ENCODE measurements at regions not wholly inside any gene's neighbourhood (a gene's known extent, or its start where the extent isn't known, plus 50 kb on each side); places are given as distances from the start of the nearest gene placed in this dataset.
A peak's percentile ranks its signal among the peaks of the same experiment; 100 is the strongest.

DNA sequence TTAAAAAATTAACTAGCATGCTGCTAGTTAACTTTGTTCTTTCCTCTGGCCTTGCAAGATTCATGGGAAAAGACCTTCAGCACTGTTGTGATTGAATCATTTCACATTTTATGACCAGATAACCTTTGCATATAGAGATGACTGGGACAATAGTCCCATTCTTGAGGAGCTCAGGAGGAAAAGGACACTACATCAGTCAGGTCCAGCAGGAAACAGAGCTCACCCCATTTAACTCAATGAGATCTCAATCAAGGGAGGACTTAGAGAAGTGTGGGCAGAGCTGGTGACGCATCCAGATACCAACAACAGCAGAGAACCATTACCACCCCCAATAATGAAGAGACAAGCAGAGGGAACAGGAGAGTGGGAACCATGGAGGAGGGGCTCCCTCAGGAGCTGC, 109.4 kb upstream of the GUCA2B start:
- Mint-ChIP-seq H3K4me1 (peaks cover 5% of the 10 kb centered on the region), H3K4me3 (no peak overlapping the region), H3K36me3 (ENCODE audit: low read depth) (no peaks in the 10 kb centered on the region), H3K27ac (no peak overlapping the region), H3K27me3 (peaks cover 12% of the 10 kb centered on the region)
- ATAC-seq = no peak
- H3K9me3 ChIP-seq (ENCODE audit: control insufficient read depth, low read length, poor library complexity, severe bottlenecking) = no peaks in the 10 kb centered on the region
- DNase-seq = no peak

DNA sequence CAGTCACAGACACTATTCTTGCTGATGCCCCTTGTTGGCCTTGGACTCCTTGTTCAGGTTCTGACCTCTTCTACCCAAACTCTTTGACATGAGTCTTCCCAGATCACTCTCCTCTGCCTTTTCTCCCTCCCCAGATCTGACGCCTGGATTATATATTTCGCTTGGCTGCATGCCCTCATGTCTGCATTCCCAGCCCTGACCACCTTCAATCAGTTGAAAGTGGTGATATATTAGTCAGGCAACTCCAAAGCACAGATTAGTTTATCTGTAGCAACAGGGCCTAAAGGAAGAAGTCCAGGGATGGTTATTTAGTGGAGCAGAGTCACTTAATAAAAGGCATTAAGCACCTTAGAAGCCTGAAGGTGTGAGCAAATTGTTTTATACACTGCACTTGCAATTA, 110.0 kb upstream of the GUCA2B start:
- H3K9me3 ChIP-seq (ENCODE audit: control insufficient read depth, low read length, poor library complexity, severe bottlenecking) = no peaks in the 10 kb centered on the region
- DNase-seq = no peak
- no peak for ATAC-seq
- Mint-ChIP-seq H3K27ac (no peak overlapping the region), H3K27me3 (peaks cover 8% of the 10 kb centered on the region), H3K4me1 (peaks cover 5% of the 10 kb centered on the region), H3K36me3 (ENCODE audit: low read depth) (no peaks in the 10 kb centered on the region), H3K4me3 (no peak overlapping the region)

DNA sequence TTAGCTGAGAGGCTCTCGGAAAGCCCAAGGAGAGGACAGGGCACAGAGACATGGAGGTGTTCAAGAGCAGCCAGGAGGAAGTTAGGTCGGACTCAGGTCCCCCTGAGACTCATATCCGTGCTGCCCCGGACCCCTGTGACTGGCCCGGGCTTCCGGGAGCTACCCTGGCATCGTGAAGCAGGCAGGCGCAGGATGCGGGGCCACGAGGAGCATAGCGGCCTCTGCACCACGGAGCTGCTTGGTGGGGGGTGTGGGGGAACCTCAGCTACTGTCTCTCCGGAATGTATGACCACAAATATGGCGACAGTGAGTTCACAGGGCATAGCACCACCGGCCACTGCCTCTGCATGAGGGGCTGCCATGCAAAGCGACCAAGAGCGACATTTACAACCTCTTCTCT, 112.2 kb upstream of the GUCA2B start:
- no peaks in the 10 kb centered on the region for H3K9me3 ChIP-seq (ENCODE audit: control insufficient read depth, low read length, poor library complexity, severe bottlenecking)
- H3K4me1 Mint-ChIP-seq = peaks cover 8% of the 10 kb centered on the region
- peak overlapping the region; percentile 74 for H3K27ac Mint-ChIP-seq
- H3K36me3 Mint-ChIP-seq (ENCODE audit: low read depth) = no peaks in the 10 kb centered on the region
- no peaks in the 10 kb centered on the region for H3K27me3 Mint-ChIP-seq
- no peak for DNase-seq
- H3K4me3 Mint-ChIP-seq = no peak overlapping the region
- no peak for ATAC-seq

DNA sequence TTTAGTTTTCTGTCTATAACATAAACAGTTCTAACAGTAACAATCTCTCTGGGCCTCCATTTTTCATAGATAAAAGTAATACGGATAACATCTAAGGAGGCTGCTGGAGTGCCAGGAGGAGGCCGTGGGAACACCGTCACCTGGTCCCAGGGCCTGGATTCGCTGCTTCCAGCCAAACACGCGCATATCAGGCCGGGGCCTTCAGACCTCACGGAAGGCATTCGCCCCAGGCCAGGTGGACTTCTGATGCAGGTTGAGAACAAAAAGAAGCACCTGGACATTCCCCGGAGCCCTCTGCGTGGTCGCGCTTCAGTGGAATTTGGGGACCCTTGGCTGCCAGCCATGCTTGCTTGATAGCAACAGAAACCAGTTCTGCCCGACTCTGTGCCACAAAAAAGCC, 113.1 kb upstream of the GUCA2B start:
- H3K4me3 Mint-ChIP-seq = no peak overlapping the region
- ATAC-seq = no peak
- H3K4me1 Mint-ChIP-seq = peaks cover 8% of the 10 kb centered on the region

DNA sequence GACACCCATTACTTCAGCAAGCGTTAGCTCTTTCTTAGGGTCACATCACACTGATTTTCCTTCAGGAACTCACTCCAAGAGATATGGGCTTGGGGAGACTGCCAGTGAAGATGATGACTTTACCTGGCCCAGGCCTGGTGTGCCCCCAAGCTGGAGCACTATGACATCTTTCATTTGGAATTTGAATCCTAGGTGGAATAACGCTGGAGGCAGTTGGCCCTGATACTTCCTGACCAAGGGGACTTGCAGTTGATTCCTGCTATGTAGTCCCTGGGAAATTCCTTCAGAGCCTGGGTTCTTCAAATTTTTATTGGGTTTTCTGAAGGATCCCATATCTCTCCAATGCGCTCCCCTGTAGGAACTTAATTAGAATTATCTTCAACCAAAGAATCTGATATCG, 114.9 kb upstream of the GUCA2B start:
- H3K4me3 Mint-ChIP-seq = no peak overlapping the region
- no peak for ATAC-seq
- no peaks in the 10 kb centered on the region for H3K9me3 ChIP-seq (ENCODE audit: control insufficient read depth, low read length, poor library complexity, severe bottlenecking)
- no peak for DNase-seq
- H3K27ac Mint-ChIP-seq = no peak overlapping the region
- no peaks in the 10 kb centered on the region for H3K27me3 Mint-ChIP-seq
- peaks cover 14% of the 10 kb centered on the region for H3K4me1 Mint-ChIP-seq
- H3K36me3 Mint-ChIP-seq (ENCODE audit: low read depth) = peaks cover 2% of the 10 kb centered on the region

More for the DNA sequence above, 113.1 kb upstream of the GUCA2B start:
- DNase-seq = no peak
- no peak overlapping the region for H3K27ac Mint-ChIP-seq
- H3K27me3 Mint-ChIP-seq = no peaks in the 10 kb centered on the region
- H3K36me3 Mint-ChIP-seq (ENCODE audit: low read depth) = no peaks in the 10 kb centered on the region
- no peaks in the 10 kb centered on the region for H3K9me3 ChIP-seq (ENCODE audit: control insufficient read depth, low read length, poor library complexity, severe bottlenecking)

DNA sequence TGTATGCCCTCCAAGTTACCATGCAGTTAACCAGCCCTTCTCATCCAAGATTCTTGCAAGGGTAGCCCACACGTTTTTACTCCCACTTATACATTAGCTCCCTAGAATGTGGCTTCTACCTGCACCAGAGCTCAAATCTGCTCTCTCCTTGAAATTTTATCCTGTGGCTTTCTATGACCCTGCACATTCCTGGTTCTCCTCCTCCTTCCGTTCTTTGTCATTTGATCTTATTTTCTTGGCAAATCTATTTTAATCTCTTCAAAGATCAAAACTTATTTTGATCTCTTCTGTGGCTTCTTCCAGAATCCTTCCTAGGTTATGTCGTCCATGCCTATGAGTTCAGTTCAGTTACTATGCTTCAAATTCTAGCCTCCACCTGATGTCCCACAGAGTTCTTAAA, 115.6 kb upstream of the GUCA2B start:
- Mint-ChIP-seq H3K27ac (no peak overlapping the region), H3K4me1 (peaks cover 21% of the 10 kb centered on the region), H3K27me3 (no peaks in the 10 kb centered on the region), H3K36me3 (ENCODE audit: low read depth) (peaks cover 2% of the 10 kb centered on the region), H3K4me3 (no peak overlapping the region)
- ATAC-seq (no peak), DNase-seq (no peak)
- no peaks in the 10 kb centered on the region for H3K9me3 ChIP-seq (ENCODE audit: control insufficient read depth, low read length, poor library complexity, severe bottlenecking)

DNA sequence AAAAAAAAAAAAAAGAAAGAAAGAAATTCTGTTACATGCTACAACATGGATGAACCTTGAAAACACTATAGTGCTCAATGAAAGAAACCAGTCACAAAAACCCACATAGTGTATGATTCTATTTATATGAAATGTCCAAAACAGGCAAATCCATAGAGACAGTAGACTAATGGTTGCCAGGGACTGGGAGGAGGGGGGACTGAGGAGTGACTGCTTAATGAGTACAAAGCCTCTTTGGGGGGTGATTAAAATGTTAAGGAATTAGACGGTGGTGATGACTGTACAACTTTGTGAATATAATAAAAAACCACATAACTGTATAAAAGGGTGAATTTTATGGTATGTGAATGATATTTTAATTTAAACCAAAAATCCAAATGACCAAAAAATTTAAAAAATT, 116.0 kb upstream of the GUCA2B start:
- Mint-ChIP-seq H3K27me3 (no peaks in the 10 kb centered on the region), H3K4me3 (no peak overlapping the region), H3K27ac (no peak overlapping the region), H3K4me1 (peaks cover 24% of the 10 kb centered on the region), H3K36me3 (ENCODE audit: low read depth) (peaks cover 2% of the 10 kb centered on the region)
- no peaks in the 10 kb centered on the region for H3K9me3 ChIP-seq (ENCODE audit: control insufficient read depth, low read length, poor library complexity, severe bottlenecking)
- DNase-seq = no peak
- no peak for ATAC-seq

DNA sequence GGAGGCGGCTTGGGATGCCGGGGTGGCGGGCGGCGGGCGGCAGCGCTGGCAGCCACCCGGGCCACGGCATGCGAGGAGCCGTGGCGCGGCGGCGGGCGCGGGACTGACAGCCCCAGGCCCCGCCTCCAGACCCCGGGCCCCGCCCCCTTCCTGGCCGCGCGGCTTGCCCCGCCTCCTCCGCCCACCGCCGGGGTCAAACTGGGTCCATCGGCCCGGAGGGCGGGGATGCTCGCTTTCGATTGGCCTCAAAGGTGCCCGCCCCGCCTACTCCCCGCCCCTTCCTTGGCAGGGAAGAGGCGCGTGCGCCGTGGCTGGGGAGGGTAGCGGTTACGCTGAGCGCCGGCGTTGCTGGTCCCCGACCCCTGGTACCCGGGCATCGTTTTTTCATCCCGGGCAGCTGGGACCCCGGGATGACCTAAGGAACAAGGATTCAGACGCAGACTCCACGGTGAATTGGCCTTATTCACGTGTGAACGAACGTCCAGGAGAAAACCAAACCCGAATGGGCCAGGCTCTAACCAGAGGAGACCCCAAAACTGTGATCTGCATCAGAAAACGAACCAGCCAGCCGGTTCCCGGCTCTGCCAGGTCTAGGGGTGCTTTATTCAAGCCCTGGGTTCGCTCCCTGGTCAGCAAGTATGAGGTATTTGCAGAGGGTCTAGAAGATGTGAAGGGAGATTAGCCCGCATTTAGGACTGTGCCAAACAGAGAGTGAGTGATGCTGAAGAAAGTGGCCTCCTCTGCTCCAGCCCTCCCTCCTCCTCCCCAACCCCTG, 117.2 kb upstream of the GUCA2B start:
- Mint-ChIP-seq H3K27me3 (no peaks in the 10 kb centered on the region), H3K4me3 (peak overlapping the region; percentile 84), H3K4me1 (peaks cover 33% of the 10 kb centered on the region), H3K36me3 (ENCODE audit: low read depth) (peaks cover 2% of the 10 kb centered on the region), H3K27ac (peak overlapping the region; percentile 39)
- ATAC-seq = peak; percentile 94
- DNase-seq = peak; percentile 97 to 99 (median 98)
- H3K9me3 ChIP-seq (ENCODE audit: control insufficient read depth, low read length, poor library complexity, severe bottlenecking) = no peaks in the 10 kb centered on the region

DNA sequence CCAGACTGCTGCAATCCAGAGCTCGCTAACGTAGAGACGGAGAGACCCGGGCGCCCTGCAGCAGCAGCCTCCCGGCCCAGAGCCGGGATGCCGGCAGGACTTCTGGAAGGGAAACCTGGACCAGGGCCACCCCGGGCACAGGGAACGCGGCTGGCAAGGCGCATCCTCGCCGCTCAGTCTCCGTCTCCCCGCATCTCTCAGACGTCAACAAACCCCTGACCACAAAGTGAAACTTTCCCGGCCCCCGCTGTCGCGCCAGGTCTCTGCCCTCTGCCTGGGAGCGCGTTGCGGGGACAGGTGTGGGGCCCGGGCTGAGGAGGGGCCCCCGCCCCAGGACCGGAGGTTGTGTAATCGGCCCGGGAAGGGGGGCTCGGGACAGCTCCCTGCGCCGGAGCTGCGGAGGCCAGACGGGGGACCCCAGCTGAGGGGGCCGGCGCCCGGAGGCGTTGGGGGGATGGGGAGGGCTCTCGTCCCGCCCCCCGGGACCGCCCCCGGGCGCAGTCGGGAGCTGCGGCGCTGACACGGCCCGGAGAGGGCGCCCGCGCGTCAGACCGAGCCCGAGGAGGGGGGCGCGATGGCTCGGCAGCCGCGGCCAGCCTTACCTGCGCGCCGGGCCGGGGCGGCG, 116.6 kb upstream of the HIVEP3 start:
- Mint-ChIP-seq H3K36me3 (ENCODE audit: low read depth) (peaks cover 2% of the 10 kb centered on the region), H3K4me3 (peak overlapping the region; percentile 92), H3K4me1 (peaks cover 33% of the 10 kb centered on the region), H3K27me3 (no peaks in the 10 kb centered on the region), H3K27ac (peak overlapping the region; percentile 49)
- no peak for DNase-seq
- ATAC-seq = peak; percentile 75
- H3K9me3 ChIP-seq (ENCODE audit: control insufficient read depth, low read length, poor library complexity, severe bottlenecking) = no peaks in the 10 kb centered on the region

DNA sequence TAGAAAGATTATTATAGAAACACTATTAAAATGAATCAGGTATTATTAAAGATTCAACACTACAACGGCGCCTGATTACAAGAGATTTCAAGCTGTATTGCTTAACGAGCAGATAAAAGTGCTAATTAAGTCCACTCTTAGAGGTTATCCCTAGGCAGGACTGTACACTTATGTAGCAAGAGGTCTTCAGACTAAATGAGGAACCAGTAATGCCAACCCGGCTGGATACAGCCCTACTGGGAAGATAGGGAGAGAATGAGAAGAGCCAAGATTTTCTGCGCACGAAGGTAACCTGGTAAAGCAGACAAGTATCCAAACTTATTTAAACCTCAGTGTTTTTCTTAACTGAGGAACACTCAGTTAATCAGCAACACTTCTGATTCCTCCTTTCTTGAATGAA, 115.7 kb upstream of the HIVEP3 start:
- Mint-ChIP-seq H3K27ac (peak overlapping the region; percentile 49), H3K36me3 (ENCODE audit: low read depth) (peaks cover 2% of the 10 kb centered on the region), H3K4me1 (peaks cover 33% of the 10 kb centered on the region), H3K27me3 (no peaks in the 10 kb centered on the region), H3K4me3 (peak overlapping the region; percentile 92)
- no peak for ATAC-seq
- no peak for DNase-seq
- H3K9me3 ChIP-seq (ENCODE audit: control insufficient read depth, low read length, poor library complexity, severe bottlenecking) = no peaks in the 10 kb centered on the region

DNA sequence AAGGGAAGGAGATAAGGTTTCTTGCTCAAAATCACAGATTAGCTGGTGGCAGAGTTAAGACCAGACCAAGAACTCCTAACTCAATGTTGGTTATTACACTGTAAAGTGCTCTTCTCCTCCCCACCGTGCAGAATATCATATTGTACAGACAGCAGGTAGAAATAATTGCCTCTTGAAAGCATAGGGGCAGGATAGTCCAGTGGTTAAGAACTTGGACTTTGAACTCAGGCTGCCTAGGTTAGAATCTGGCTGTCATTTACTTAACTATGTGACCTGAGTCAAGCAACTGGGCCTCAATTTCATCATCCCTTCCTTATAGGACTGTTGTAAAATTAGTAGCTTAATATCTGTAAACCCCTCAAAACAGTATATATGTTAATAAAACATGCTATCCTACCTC, 114.9 kb upstream of the HIVEP3 start:
- Mint-ChIP-seq H3K4me3 (no peak overlapping the region), H3K27me3 (no peaks in the 10 kb centered on the region), H3K27ac (peak overlapping the region; percentile 49), H3K4me1 (peaks cover 33% of the 10 kb centered on the region), H3K36me3 (ENCODE audit: low read depth) (peaks cover 2% of the 10 kb centered on the region)
- DNase-seq (no peak), ATAC-seq (no peak)
- H3K9me3 ChIP-seq (ENCODE audit: control insufficient read depth, low read length, poor library complexity, severe bottlenecking) = no peaks in the 10 kb centered on the region

DNA sequence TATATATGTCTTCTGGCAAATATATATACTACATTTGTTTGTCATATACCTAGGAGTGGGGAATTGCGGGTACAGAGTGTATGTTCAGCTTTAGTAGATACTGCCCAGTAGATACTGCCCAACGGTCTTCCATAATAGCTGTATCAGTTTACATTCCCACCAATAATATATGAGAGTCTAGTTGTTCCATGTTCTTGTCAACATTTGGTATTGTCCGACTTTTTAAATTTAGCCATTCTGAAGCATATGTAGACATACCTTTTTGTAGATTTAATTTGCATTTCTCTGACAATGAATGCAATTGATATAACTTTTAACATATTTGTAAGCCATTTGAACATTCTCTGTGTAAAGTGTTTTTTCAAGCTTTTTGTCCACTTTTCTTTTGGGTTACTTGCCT, 99.0 kb upstream of the HIVEP3 start:
- DNase-seq (no peak), ATAC-seq (no peak)
- no peaks in the 10 kb centered on the region for H3K27me3 Mint-ChIP-seq
- H3K4me3 Mint-ChIP-seq = no peak overlapping the region
- peaks cover 7% of the 10 kb centered on the region for H3K36me3 Mint-ChIP-seq (ENCODE audit: low read depth)
- H3K9me3 ChIP-seq (ENCODE audit: control insufficient read depth, low read length, poor library complexity, severe bottlenecking) = no peaks in the 10 kb centered on the region
- H3K4me1 Mint-ChIP-seq = peaks cover 28% of the 10 kb centered on the region
- no peak overlapping the region for H3K27ac Mint-ChIP-seq

DNA sequence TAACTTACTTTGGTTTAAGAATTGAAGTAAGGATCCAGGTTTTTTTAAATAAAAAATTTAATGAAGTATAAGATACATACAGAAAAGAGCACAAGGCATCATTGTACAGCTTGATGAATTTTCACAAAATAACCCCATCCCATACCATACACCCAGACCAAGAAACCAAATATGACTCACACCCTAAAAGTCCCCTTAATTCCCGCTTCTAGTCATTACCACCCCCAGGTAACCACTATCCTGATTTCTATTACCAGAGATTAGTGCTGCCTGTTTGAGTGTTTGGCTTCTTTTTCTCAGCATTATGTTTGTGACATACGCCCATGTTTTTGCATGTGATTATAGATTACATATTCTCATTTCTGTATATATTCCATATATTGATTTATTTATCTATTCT, 98.5 kb upstream of the HIVEP3 start:
- ATAC-seq (no peak), DNase-seq (no peak)
- H3K9me3 ChIP-seq (ENCODE audit: control insufficient read depth, low read length, poor library complexity, severe bottlenecking) = no peaks in the 10 kb centered on the region
- Mint-ChIP-seq H3K27ac (no peak overlapping the region), H3K36me3 (ENCODE audit: low read depth) (peaks cover 7% of the 10 kb centered on the region), H3K4me1 (peaks cover 28% of the 10 kb centered on the region), H3K4me3 (no peak overlapping the region), H3K27me3 (no peaks in the 10 kb centered on the region)

DNA sequence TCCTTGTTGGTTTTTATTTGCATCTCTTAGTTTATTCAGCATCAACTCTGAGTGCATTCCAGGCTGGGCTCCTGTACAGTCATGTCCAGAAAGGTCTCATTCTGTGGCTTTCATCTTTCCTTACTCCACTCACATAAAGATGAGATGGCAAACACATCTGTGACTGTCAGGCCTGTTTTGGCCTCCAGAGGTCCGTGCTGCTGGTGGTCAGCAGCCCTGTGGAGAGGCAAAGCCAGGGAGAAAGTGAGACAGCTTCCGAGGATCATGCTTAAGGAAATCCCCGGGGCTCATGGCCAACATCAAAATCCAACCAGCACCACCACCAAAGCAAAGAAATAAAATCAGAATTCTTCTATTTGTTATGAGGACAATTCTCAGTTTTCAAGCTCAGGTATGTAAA, 96.1 kb upstream of the HIVEP3 start:
- ATAC-seq (no peak), DNase-seq (no peak)
- Mint-ChIP-seq H3K27me3 (no peaks in the 10 kb centered on the region), H3K4me1 (peaks cover 40% of the 10 kb centered on the region), H3K4me3 (no peak overlapping the region), H3K27ac (no peak overlapping the region), H3K36me3 (ENCODE audit: low read depth) (peaks cover 3% of the 10 kb centered on the region)
- H3K9me3 ChIP-seq (ENCODE audit: control insufficient read depth, low read length, poor library complexity, severe bottlenecking) = no peaks in the 10 kb centered on the region
